ENCODE measurements at regions not wholly inside any gene's neighbourhood (a gene's known extent, or its start where the extent isn't known, plus 50 kb on each side); places are given as distances from the start of the nearest gene placed in this dataset.

GRCh38 chr10:35749230-35749629, 107.1 kb upstream of the FZD8 start:
- TF ChIP-seq, protein P1, sequence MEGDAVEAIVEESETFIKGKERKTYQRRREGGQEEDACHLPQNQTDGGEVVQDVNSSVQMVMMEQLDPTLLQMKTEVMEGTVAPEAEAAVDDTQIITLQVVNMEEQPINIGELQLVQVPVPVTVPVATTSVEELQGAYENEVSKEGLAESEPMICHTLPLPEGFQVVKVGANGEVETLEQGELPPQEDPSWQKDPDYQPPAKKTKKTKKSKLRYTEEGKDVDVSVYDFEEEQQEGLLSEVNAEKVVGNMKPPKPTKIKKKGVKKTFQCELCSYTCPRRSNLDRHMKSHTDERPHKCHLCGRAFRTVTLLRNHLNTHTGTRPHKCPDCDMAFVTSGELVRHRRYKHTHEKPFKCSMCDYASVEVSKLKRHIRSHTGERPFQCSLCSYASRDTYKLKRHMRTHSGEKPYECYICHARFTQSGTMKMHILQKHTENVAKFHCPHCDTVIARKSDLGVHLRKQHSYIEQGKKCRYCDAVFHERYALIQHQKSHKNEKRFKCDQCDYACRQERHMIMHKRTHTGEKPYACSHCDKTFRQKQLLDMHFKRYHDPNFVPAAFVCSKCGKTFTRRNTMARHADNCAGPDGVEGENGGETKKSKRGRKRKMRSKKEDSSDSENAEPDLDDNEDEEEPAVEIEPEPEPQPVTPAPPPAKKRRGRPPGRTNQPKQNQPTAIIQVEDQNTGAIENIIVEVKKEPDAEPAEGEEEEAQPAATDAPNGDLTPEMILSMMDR (conservative IDR thresholded peaks at IDR 0.05; ENCODE audit: low read length) = no peak
- no peak for TF ChIP-seq EZH2phosphoT487 (IDR thresholded peaks at IDR 0.05; ENCODE audit: borderline replicate concordance)

Data from Loucy (cell line).